ENCODE measurements at regions not wholly inside any gene's neighbourhood (a gene's known extent, or its start where the extent isn't known, plus 50 kb on each side); places are given as distances from the start of the nearest gene placed in this dataset.
A peak's percentile ranks its signal among the peaks of the same experiment; 100 is the strongest.

DNA sequence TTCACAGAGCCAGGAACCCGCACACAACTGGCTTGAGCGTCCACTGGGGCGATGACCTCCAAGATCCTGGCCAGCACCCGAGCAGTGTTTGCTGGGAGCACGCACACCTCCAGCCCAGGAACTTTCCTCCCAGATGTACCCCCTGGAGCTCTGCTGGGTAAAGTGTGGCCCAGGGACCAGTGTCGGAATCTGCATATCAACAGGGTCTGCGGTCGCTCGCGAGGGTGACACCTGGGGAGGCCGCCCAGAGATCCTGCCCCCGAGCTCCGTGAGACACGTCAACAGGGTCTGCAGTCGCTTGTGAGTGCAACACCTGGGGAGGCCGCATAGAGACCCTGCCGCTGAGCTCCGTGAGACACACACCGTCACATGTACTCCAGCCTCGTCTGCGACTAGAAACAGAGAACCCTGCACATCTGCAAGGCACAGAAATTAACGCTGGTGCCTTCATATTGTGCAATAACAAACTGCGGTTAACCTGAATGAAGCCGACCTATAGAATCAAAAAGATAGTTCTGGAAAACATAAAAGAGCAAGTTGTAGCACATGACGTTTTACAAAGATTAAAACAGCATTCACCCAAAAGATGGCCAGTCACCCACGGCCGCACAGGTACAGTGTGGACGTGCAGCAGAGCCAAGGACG lies 172.4 kb downstream of the BRD1 start:
- intact Hi-C loops (cut with micrococcal nuclease): no loop called here
- peaks cover 0 to 9% of the 10 kb centered on the region in 2 experiments; a peak in 2 of 4 replicates for H3K36me3 ChIP-seq (ENCODE audit: control insufficient read depth in 1 of 2, insufficient read depth in 2 of 2, low read length in 2 of 2)
- CTCF ChIA-PET: no interaction called here
- peaks cover 65% of the 10 kb centered on the region for H3K79me2 ChIP-seq (ENCODE audit: insufficient read depth, low read length)
- peak overlapping the region; percentile 76 for H3K4me2 ChIP-seq (ENCODE audit: low read length)
- H3K27ac ChIP-seq (ENCODE audit: low read depth, low read length): no peak overlapping the region
- H3K9me2 ChIP-seq (ENCODE audit: insufficient read depth): no peaks in the 10 kb centered on the region
- no peaks in the 10 kb centered on the region for H4K20me1 ChIP-seq (ENCODE audit: insufficient read depth)
- POLR2A ChIA-PET: no interaction called here
- no peaks in the 10 kb centered on the region for H3K9me3 ChIP-seq (ENCODE audit: control insufficient read depth in 1 of 2, insufficient read depth in 1 of 2, low read depth in 1 of 2, low read length in 2 of 2)
- H3K9ac ChIP-seq (ENCODE audit: low read length): peak overlapping the region; percentile 72; the same call in 1 of the 2 replicates
- RAD21 ChIA-PET (ENCODE audit: low non-redundant PET in 1 of 2, low total read pairs in 2 of 2, uncharacterized antibody in 2 of 2, unreplicated experiment in 2 of 2): no interaction called here
- ATAC-seq (no peak), DNase-seq (ENCODE audit: low read depth, low spot score) (no peak)
- no TSS peak for BruUV-seq (replicated peaks)
- peak overlapping the region; percentile 78 to 79 for H3K4me3 ChIP-seq (replicated peaks in 1 of 2; ENCODE audit: low read depth in 1 of 2, low read length in 2 of 2)
- H3K27me3 ChIP-seq (ENCODE audit: insufficient read depth, low read length): no peaks in the 10 kb centered on the region
- TF ChIP-seq FOSL1 (IDR thresholded peaks at IDR 0.05; ENCODE audit: low read depth): no peak
- TF ChIP-seq ELF1 (IDR thresholded peaks at IDR 0.05; ENCODE audit: borderline replicate concordance, low read depth): no peak
- TF ChIP-seq, protein P1, sequence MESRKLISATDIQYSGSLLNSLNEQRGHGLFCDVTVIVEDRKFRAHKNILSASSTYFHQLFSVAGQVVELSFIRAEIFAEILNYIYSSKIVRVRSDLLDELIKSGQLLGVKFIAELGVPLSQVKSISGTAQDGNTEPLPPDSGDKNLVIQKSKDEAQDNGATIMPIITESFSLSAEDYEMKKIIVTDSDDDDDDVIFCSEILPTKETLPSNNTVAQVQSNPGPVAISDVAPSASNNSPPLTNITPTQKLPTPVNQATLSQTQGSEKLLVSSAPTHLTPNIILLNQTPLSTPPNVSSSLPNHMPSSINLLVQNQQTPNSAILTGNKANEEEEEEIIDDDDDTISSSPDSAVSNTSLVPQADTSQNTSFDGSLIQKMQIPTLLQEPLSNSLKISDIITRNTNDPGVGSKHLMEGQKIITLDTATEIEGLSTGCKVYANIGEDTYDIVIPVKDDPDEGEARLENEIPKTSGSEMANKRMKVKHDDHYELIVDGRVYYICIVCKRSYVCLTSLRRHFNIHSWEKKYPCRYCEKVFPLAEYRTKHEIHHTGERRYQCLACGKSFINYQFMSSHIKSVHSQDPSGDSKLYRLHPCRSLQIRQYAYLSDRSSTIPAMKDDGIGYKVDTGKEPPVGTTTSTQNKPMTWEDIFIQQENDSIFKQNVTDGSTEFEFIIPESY (IDR thresholded peaks at IDR 0.05; ENCODE audit: extremely low read depth, insufficient replicate concordance, low read length): no peak
- TF ChIP-seq ZFX (IDR thresholded peaks at IDR 0.05): no peak
- TF ChIP-seq EZH2phosphoT487 (IDR thresholded peaks at IDR 0.05; ENCODE audit: borderline replicate concordance): no peak
- no peak overlapping the region for H2AFZ ChIP-seq (ENCODE audit: low read depth, low read length, poor library complexity, severe bottlenecking)
- peaks cover 3 to 12% of the 10 kb centered on the region in 2 experiments; a peak in 3 of 4 replicates for H3K4me1 ChIP-seq (ENCODE audit: control insufficient read depth in 1 of 2, insufficient read depth in 2 of 2, low read length in 2 of 2)
